ENCODE measurements at regions not wholly inside any gene's neighbourhood (a gene's known extent, or its start where the extent isn't known, plus 50 kb on each side); places are given as distances from the start of the nearest gene placed in this dataset.

GRCh38 chr9:99326917-99327189 is 104.8 kb downstream of the SEC61B start:
- Mint-ChIP-seq H3K36me3 (ENCODE audit: low read depth) (no peaks in the 10 kb centered on the region), H3K27me3 (ENCODE audit: insufficient read depth) (peaks cover 16% of the 10 kb centered on the region), H3K4me3 (no peak overlapping the region), H3K4me1 (ENCODE audit: low read depth) (peaks cover 10% of the 10 kb centered on the region; the same call in 1 of the 2 replicates), H3K9me3 (no peaks in the 10 kb centered on the region), H3K27ac (no peak overlapping the region)
- DNase-seq: no peak
- no peak for TF ChIP-seq CTCF (IDR thresholded peaks at IDR 0.05)

- DNase-seq: no peak
- Mint-ChIP-seq H3K4me3 (no peak overlapping the region), H3K27me3 (ENCODE audit: insufficient read depth) (peaks cover 12% of the 10 kb centered on the region), H3K36me3 (ENCODE audit: low read depth) (no peaks in the 10 kb centered on the region), H3K4me1 (ENCODE audit: low read depth) (peaks cover 10% of the 10 kb centered on the region; the same call in 1 of the 2 replicates), H3K27ac (no peak overlapping the region), H3K9me3 (no peaks in the 10 kb centered on the region)
- no peak for TF ChIP-seq CTCF (IDR thresholded peaks at IDR 0.05)
Measured at GRCh38 chr9:99327667-99328066, 105.6 kb downstream of the SEC61B start.

- Mint-ChIP-seq H3K4me3 (no peak overlapping the region), H3K36me3 (ENCODE audit: low read depth) (peaks cover 4% of the 10 kb centered on the region), H3K9me3 (peaks cover 5% of the 10 kb centered on the region), H3K4me1 (ENCODE audit: low read depth) (peaks cover 18% of the 10 kb centered on the region), H3K27me3 (ENCODE audit: insufficient read depth) (peaks cover 6% of the 10 kb centered on the region), H3K27ac (no peak overlapping the region)
- no peak for TF ChIP-seq CTCF (IDR thresholded peaks at IDR 0.05)
- DNase-seq: no peak
Measured at GRCh38 chr9:99335280-99335679, 113.2 kb downstream of the SEC61B start.

- no peak overlapping the region for H3K27ac Mint-ChIP-seq
- H3K4me3 Mint-ChIP-seq: no peak overlapping the region
- peaks cover 7% of the 10 kb centered on the region for H3K36me3 Mint-ChIP-seq (ENCODE audit: low read depth)
- no peak for TF ChIP-seq CTCF (IDR thresholded peaks at IDR 0.05)
- peaks cover 6% of the 10 kb centered on the region for H3K27me3 Mint-ChIP-seq (ENCODE audit: insufficient read depth)
- DNase-seq: no peak
- H3K9me3 Mint-ChIP-seq: peaks cover 5% of the 10 kb centered on the region
- peaks cover 25% of the 10 kb centered on the region for H3K4me1 Mint-ChIP-seq (ENCODE audit: low read depth)
Measured at GRCh38 chr9:99336005-99336404, 113.9 kb downstream of the SEC61B start.

GRCh38 chr9:99336531-99336930 is 114.4 kb downstream of the SEC61B start:
- peaks cover 7% of the 10 kb centered on the region for H3K36me3 Mint-ChIP-seq (ENCODE audit: low read depth)
- TF ChIP-seq CTCF (IDR thresholded peaks at IDR 0.05): no peak
- no peak for DNase-seq
- peaks cover 30% of the 10 kb centered on the region for H3K4me1 Mint-ChIP-seq (ENCODE audit: low read depth)
- peaks cover 5% of the 10 kb centered on the region for H3K9me3 Mint-ChIP-seq
- peaks cover 6% of the 10 kb centered on the region for H3K27me3 Mint-ChIP-seq (ENCODE audit: insufficient read depth)
- H3K4me3 Mint-ChIP-seq: no peak overlapping the region
- no peak overlapping the region for H3K27ac Mint-ChIP-seq

- H3K4me1 Mint-ChIP-seq (ENCODE audit: low read depth): peaks cover 54% of the 10 kb centered on the region
- H3K36me3 Mint-ChIP-seq (ENCODE audit: low read depth): peaks cover 7% of the 10 kb centered on the region
- H3K4me3 Mint-ChIP-seq: peak overlapping the region; percentile 37
- peak overlapping the region; percentile 71 for H3K27ac Mint-ChIP-seq
- H3K9me3 Mint-ChIP-seq: peaks cover 5% of the 10 kb centered on the region
- H3K27me3 Mint-ChIP-seq (ENCODE audit: insufficient read depth): peaks cover 3% of the 10 kb centered on the region; the same call in 1 of the 2 replicates
- DNase-seq: peak; percentile 35
- TF ChIP-seq CTCF (IDR thresholded peaks at IDR 0.05): no peak
Measured at GRCh38 chr9:99340281-99340680, 118.2 kb downstream of the SEC61B start.
